ENCODE measurements at regions not wholly inside any gene's neighbourhood (a gene's known extent, or its start where the extent isn't known, plus 50 kb on each side); places are given as distances from the start of the nearest gene placed in this dataset.

GRCh38 chr13:103370790-103371189, 304.6 kb upstream of the SLC10A2 start:
- Histone ChIP-seq H3K4me2 (ENCODE audit: extremely low read depth, insufficient read depth, low read length) (no peak overlapping the region), H2AFZ (ENCODE audit: low read length) (no peak overlapping the region), H3K9ac (ENCODE audit: insufficient read depth, low read length) (no peak overlapping the region), H3K4me1 (ENCODE audit: control insufficient read depth, extremely low read depth, insufficient read depth, low read length) (no peaks in the 10 kb centered on the region), H3K36me3 (ENCODE audit: control insufficient read depth, insufficient read depth, low read length) (no peaks in the 10 kb centered on the region), H4K20me1 (ENCODE audit: control insufficient read depth, extremely low read depth, insufficient read depth, low read length) (no peaks in the 10 kb centered on the region), H3K79me2 (ENCODE audit: control insufficient read depth, insufficient read depth, low read length) (no peaks in the 10 kb centered on the region), H3K27me3 (ENCODE audit: control insufficient read depth, insufficient read depth, low read length) (no peaks in the 10 kb centered on the region), H3K27ac (ENCODE audit: insufficient read depth, low read length) (no peak overlapping the region), H3K9me3 (ENCODE audit: control insufficient read depth, insufficient read depth, low read depth, low read length) (no peaks in the 10 kb centered on the region), H3K4me3 (replicated peaks in 1 of 4; ENCODE audit: control extremely low read depth in 1 of 4, insufficient read depth in 1 of 4, low read depth in 3 of 4, low read length in 4 of 4) (no peak overlapping the region)
- TF ChIP-seq CTCF (conservative IDR thresholded peaks at IDR 0.05 in 1 of 2, IDR thresholded peaks at IDR 0.05 in 1 of 2; ENCODE audit: low read depth in 1 of 2, low read length in 2 of 2) (no peak), EZH2 (IDR thresholded peaks at IDR 0.05; ENCODE audit: low read length, missing control alignments) (no peak)
- no peak for DNase-seq (ENCODE audit: low read depth in 2 of 2)

- no peak overlapping the region for H3K4me3 ChIP-seq (replicated peaks in 1 of 4; ENCODE audit: control extremely low read depth in 1 of 4, insufficient read depth in 1 of 4, low read depth in 3 of 4, low read length in 4 of 4)
- no peaks in the 10 kb centered on the region for H3K4me1 ChIP-seq (ENCODE audit: control insufficient read depth, extremely low read depth, insufficient read depth, low read length)
- no peak overlapping the region for H3K4me2 ChIP-seq (ENCODE audit: extremely low read depth, insufficient read depth, low read length)
- no peak for DNase-seq (ENCODE audit: low read depth in 2 of 2)
- TF ChIP-seq EZH2 (IDR thresholded peaks at IDR 0.05; ENCODE audit: low read length, missing control alignments): no peak
- TF ChIP-seq CTCF (conservative IDR thresholded peaks at IDR 0.05 in 1 of 2, IDR thresholded peaks at IDR 0.05 in 1 of 2; ENCODE audit: low read depth in 1 of 2, low read length in 2 of 2): no peak
- H3K79me2 ChIP-seq (ENCODE audit: control insufficient read depth, insufficient read depth, low read length): no peaks in the 10 kb centered on the region
- no peak overlapping the region for H2AFZ ChIP-seq (ENCODE audit: low read length)
- no peaks in the 10 kb centered on the region for H3K27me3 ChIP-seq (ENCODE audit: control insufficient read depth, insufficient read depth, low read length)
- H4K20me1 ChIP-seq (ENCODE audit: control insufficient read depth, extremely low read depth, insufficient read depth, low read length): no peaks in the 10 kb centered on the region
- no peak overlapping the region for H3K9ac ChIP-seq (ENCODE audit: insufficient read depth, low read length)
- H3K36me3 ChIP-seq (ENCODE audit: control insufficient read depth, insufficient read depth, low read length): no peaks in the 10 kb centered on the region
- H3K27ac ChIP-seq (ENCODE audit: insufficient read depth, low read length): no peak overlapping the region
- no peaks in the 10 kb centered on the region for H3K9me3 ChIP-seq (ENCODE audit: control insufficient read depth, insufficient read depth, low read depth, low read length)
Observed at GRCh38 chr13:103358255-103358932, 292.2 kb upstream of the SLC10A2 start.

GRCh38 chr13:103356226-103356864, 290.1 kb upstream of the SLC10A2 start:
- H3K27ac ChIP-seq (ENCODE audit: insufficient read depth, low read length): no peak overlapping the region
- no peaks in the 10 kb centered on the region for H3K9me3 ChIP-seq (ENCODE audit: control insufficient read depth, insufficient read depth, low read depth, low read length)
- no peak overlapping the region for H3K9ac ChIP-seq (ENCODE audit: insufficient read depth, low read length)
- H3K36me3 ChIP-seq (ENCODE audit: control insufficient read depth, insufficient read depth, low read length): no peaks in the 10 kb centered on the region
- no peaks in the 10 kb centered on the region for H3K79me2 ChIP-seq (ENCODE audit: control insufficient read depth, insufficient read depth, low read length)
- DNase-seq (ENCODE audit: low read depth in 2 of 2): no peak
- no peak overlapping the region for H2AFZ ChIP-seq (ENCODE audit: low read length)
- no peaks in the 10 kb centered on the region for H3K27me3 ChIP-seq (ENCODE audit: control insufficient read depth, insufficient read depth, low read length)
- no peak overlapping the region for H3K4me2 ChIP-seq (ENCODE audit: extremely low read depth, insufficient read depth, low read length)
- TF ChIP-seq EZH2 (IDR thresholded peaks at IDR 0.05; ENCODE audit: low read length, missing control alignments) (no peak), CTCF (conservative IDR thresholded peaks at IDR 0.05 in 1 of 2, IDR thresholded peaks at IDR 0.05 in 1 of 2; ENCODE audit: low read depth in 1 of 2, low read length in 2 of 2) (no peak)
- no peaks in the 10 kb centered on the region for H3K4me1 ChIP-seq (ENCODE audit: control insufficient read depth, extremely low read depth, insufficient read depth, low read length)
- H4K20me1 ChIP-seq (ENCODE audit: control insufficient read depth, extremely low read depth, insufficient read depth, low read length): no peaks in the 10 kb centered on the region
- H3K4me3 ChIP-seq (replicated peaks in 1 of 4; ENCODE audit: control extremely low read depth in 1 of 4, insufficient read depth in 1 of 4, low read depth in 3 of 4, low read length in 4 of 4): no peak overlapping the region
